ENCODE measurements at regions not wholly inside any gene's neighbourhood (a gene's known extent, or its start where the extent isn't known, plus 50 kb on each side); places are given as distances from the start of the nearest gene placed in this dataset.

DNA sequence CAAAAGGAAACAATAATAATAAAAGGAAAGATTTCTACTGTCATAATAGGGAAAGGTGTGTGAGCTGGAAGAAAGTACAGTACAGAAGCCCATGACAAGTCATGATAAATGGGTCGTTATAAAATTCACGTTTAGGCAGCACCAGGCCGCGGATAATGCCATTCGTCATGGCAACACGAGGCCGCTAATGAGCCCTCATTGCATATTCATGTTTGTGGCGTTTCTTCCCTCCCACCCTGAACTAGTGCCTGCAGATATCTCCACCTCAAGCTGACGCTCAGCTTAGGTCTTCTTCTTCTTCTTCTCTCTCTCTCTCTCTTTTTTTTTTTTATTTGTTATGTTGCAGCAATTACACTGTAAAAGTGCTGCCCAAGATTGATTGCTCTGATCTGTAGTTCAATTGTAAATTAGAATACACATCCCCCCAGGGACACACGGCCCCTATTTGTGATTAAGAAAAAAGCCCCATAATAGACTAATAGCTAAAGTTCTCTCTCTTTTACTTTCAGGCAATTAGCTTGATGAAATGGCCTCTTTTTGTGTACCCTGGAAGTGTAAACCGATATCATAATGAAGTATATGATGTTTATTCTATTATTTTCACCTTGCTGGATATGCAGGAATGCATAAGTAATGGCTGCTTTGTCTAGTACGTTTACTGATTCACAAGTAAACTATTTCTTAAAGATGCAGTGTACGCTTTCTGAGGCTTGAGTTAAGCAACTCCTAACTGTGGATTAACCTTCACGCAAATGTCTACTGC is 61.9 kb upstream of the NR2F2 start:
- Histone ChIP-seq H3K27ac (ENCODE audit: low read length) (no peak overlapping the region), H3K4me3 (ENCODE audit: low read length) (no peak overlapping the region), H3K9ac (ENCODE audit: low read depth, low read length) (no peak overlapping the region), H3K4me1 (ENCODE audit: insufficient read depth, low read length) (no peaks in the 10 kb centered on the region), H3K36me3 (ENCODE audit: insufficient read depth, low read depth, low read length) (no peaks in the 10 kb centered on the region), H3K9me3 (ENCODE audit: insufficient read depth, low read depth, low read length) (no peaks in the 10 kb centered on the region), H3K27me3 (ENCODE audit: insufficient read depth, low read length) (no peaks in the 10 kb centered on the region)

DNA sequence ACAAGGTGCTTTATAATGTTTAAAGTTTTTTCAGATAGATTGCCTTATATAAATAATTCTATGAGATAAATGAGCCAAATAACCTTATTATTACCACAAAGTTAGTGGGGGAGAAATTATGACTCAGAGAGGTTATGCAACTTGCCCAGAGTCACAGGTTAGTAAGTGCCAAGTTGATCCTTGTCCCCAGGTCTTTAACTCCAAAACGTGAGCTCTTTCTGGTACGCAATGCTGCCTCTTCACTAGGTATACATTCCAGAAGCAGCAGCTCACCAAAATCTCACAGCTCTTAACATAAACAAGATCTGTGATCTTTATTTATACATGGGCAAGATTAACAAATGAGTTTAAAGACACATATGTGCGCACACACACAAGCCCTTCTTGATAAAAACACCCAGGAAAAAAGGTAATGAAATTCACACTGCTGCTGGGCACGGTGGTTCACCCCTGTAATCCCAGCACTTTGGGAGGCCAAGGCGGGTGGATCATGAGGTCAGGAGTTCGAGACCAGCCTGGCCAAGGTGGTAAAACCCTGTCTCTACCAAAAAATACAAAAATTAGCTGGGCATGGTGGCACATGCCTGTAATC is 59.8 kb upstream of the NR2F2 start:
- Histone ChIP-seq H3K27me3 (ENCODE audit: insufficient read depth, low read length) (no peaks in the 10 kb centered on the region), H3K4me3 (ENCODE audit: low read length) (no peak overlapping the region), H3K4me1 (ENCODE audit: insufficient read depth, low read length) (no peaks in the 10 kb centered on the region; the same call in 1 of the 2 replicates), H3K9ac (ENCODE audit: low read depth, low read length) (no peak overlapping the region), H3K27ac (ENCODE audit: low read length) (no peak overlapping the region), H3K36me3 (ENCODE audit: insufficient read depth, low read depth, low read length) (no peaks in the 10 kb centered on the region), H3K9me3 (ENCODE audit: insufficient read depth, low read depth, low read length) (no peaks in the 10 kb centered on the region)

DNA sequence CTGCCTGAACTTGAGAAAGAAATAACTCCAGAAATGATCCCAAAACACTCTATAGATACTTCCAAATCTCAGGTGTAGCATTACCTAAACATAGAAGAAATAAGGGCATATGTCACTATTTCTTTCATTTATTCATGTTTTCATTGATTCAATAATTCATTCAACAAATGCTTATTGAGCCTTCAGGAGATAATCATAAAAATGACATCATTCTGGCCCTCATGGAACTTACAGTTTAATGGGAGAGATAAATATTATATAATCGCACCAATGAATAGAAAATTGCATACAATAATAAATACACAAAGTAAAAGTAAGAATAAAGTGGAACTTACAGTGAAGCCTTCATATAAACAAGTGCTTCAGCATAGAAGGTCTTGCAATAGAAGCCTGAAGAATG is 58.1 kb upstream of the NR2F2 start:
- H3K4me3 ChIP-seq (ENCODE audit: low read length) = no peak overlapping the region
- H3K36me3 ChIP-seq (ENCODE audit: insufficient read depth, low read depth, low read length) = no peaks in the 10 kb centered on the region
- no peak overlapping the region for H3K27ac ChIP-seq (ENCODE audit: low read length)
- no peaks in the 10 kb centered on the region; the same call in 1 of the 2 replicates for H3K4me1 ChIP-seq (ENCODE audit: insufficient read depth, low read length)
- H3K9ac ChIP-seq (ENCODE audit: low read depth, low read length) = no peak overlapping the region
- no peaks in the 10 kb centered on the region for H3K27me3 ChIP-seq (ENCODE audit: insufficient read depth, low read length)
- H3K9me3 ChIP-seq (ENCODE audit: insufficient read depth, low read depth, low read length) = no peaks in the 10 kb centered on the region

DNA sequence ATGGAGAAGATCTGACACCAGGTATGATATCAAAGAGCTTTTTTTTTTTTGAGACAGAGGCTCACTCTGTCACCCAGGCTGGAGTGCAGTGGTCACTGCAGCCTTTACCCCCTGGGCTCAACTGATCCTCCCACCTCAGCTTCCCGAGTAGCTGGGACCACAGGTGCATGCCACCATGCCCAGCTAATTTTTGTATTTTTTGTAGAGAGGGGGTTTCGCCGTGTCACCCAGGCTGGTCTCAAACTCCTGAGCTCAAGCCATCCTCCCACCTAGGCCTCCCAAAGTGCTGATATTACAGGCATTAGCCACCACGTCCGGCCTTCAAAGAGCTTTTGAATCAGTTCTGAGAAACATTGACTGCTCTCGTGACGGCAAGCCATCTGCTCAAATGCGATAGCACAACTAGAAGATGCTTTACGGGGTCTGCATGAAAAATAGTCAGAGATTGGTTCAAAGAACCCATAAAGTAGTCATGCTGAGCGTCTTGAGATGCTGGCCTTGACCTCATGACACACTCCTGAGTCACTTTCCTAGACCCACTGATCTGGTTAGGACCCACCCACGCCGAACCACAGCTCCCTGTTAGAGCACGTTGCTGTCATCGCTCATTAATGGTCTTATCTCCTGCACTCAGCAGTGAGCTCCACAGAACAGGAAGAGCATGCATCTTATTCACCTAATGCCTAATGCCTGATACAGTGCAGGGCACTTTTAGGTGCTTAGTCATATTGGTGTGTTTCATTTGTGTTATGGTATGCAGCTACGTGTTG is 57.0 kb upstream of the NR2F2 start:
- Histone ChIP-seq H3K27ac (ENCODE audit: low read length) (no peak overlapping the region), H3K4me1 (ENCODE audit: insufficient read depth, low read length) (no peaks in the 10 kb centered on the region; the same call in 1 of the 2 replicates), H3K36me3 (ENCODE audit: insufficient read depth, low read depth, low read length) (no peaks in the 10 kb centered on the region), H3K4me3 (ENCODE audit: low read length) (no peak overlapping the region), H3K9me3 (ENCODE audit: insufficient read depth, low read depth, low read length) (no peaks in the 10 kb centered on the region), H3K9ac (ENCODE audit: low read depth, low read length) (no peak overlapping the region), H3K27me3 (ENCODE audit: insufficient read depth, low read length) (no peaks in the 10 kb centered on the region)

DNA sequence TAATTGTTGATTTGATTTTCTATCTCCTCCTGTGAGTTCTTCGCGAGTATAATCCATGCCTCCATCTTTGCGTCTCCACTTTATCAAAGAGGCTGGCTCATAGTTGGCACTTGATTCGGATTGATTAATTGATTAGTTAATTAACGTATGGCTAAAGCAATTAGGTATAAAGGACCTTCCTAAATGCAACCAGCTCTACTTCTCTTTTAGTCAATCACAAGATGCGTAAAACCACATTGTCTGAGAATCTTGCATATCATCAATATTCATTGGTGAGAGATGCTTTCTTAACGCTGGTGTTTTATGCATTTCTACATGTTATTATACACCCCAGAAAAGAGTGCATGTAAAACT is 56.4 kb upstream of the NR2F2 start:
- H3K9ac ChIP-seq (ENCODE audit: low read depth, low read length) = no peak overlapping the region

DNA sequence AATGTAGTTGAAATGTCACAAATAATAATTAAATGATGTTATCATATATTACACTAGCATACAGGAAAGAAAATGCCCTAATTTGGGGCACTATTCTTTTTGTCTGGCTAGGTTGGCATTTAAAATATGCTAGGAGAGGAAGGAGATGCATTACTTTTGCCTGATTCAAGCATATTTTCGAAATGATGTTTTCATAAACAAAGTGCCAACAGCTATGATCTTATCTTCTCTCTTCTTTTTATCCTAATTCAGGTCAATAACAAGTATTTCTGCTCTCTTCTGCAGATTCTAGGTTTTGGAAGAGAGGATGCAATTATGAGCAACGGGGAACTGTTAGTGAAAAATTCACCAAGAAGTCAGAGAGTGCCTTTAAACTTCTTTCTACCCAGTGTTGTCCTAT is 55.8 kb upstream of the NR2F2 start:
- H3K9ac ChIP-seq (ENCODE audit: low read depth, low read length) = no peak overlapping the region
- no peaks in the 10 kb centered on the region; the same call in 1 of the 2 replicates for H3K4me1 ChIP-seq (ENCODE audit: insufficient read depth, low read length)
- no peaks in the 10 kb centered on the region for H3K27me3 ChIP-seq (ENCODE audit: insufficient read depth, low read length)
- H3K4me3 ChIP-seq (ENCODE audit: low read length) = no peak overlapping the region
- no peaks in the 10 kb centered on the region for H3K9me3 ChIP-seq (ENCODE audit: insufficient read depth, low read depth, low read length)
- no peak overlapping the region for H3K27ac ChIP-seq (ENCODE audit: low read length)
- H3K36me3 ChIP-seq (ENCODE audit: insufficient read depth, low read depth, low read length) = no peaks in the 10 kb centered on the region

More for the DNA sequence above, 56.4 kb upstream of the NR2F2 start:
- H3K27me3 ChIP-seq (ENCODE audit: insufficient read depth, low read length) = no peaks in the 10 kb centered on the region
- no peak overlapping the region for H3K4me3 ChIP-seq (ENCODE audit: low read length)
- no peaks in the 10 kb centered on the region; the same call in 1 of the 2 replicates for H3K4me1 ChIP-seq (ENCODE audit: insufficient read depth, low read length)
- H3K36me3 ChIP-seq (ENCODE audit: insufficient read depth, low read depth, low read length) = no peaks in the 10 kb centered on the region
- H3K27ac ChIP-seq (ENCODE audit: low read length) = no peak overlapping the region
- no peaks in the 10 kb centered on the region for H3K9me3 ChIP-seq (ENCODE audit: insufficient read depth, low read depth, low read length)

DNA sequence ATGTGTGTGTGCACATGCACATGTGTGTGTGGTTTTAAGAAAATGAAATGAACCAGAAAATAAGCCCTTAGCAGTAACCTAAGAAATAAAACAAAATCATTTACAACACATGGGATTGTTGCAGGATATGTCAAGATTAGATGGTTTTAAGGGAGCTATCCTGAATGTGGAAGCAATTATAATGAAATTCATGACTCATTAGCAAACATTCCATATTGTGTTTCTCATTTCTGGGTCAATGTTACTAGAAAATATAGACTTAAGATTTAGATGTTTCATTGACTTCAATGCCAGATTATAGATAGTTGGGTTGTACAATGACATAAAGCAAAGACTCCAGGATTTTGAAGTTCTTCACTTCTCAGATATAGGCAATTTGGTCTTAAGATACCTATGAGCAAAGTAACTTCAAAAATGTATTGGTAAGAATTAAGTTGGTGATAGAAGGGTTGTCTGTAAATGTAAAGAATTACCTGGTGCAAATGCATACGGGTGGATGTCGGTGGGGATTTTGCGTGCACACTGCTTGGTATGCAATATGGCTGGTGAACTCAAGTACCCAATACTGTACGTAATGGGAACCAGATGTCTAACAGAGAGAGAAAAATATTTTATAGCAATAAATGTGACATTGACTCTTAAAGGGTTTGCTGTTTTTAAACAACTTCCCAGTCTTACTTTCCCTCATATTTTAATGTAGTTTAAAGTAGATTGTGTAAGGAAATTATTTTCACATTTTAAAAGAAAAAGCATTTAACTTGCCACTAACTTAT is 53.9 kb upstream of the NR2F2 start:
- H3K4me1 ChIP-seq (ENCODE audit: insufficient read depth, low read length) = no peaks in the 10 kb centered on the region; the same call in 1 of the 2 replicates
- no peaks in the 10 kb centered on the region for H3K9me3 ChIP-seq (ENCODE audit: insufficient read depth, low read depth, low read length)
- H3K27ac ChIP-seq (ENCODE audit: low read length) = no peak overlapping the region
- no peaks in the 10 kb centered on the region for H3K36me3 ChIP-seq (ENCODE audit: insufficient read depth, low read depth, low read length)
- no peak overlapping the region for H3K9ac ChIP-seq (ENCODE audit: low read depth, low read length)
- no peaks in the 10 kb centered on the region for H3K27me3 ChIP-seq (ENCODE audit: insufficient read depth, low read length)
- no peak overlapping the region for H3K4me3 ChIP-seq (ENCODE audit: low read length)

Measured in iPS-20b (cell line).